DOHH2 (cell line): ENCODE measurements at regions not wholly inside any gene's neighbourhood (a gene's known extent, or its start where the extent isn't known, plus 50 kb on each side); places are given as distances from the start of the nearest gene placed in this dataset.

ENCODE experiments used
- EZH2phosphoT487 ChIP-seq: fragments of 200-600 bp; sonication (generic); IDR thresholded peaks from 2 replicates; pipeline ENCODE4 v1.6.1; 2017; ENCODE audit warnings: borderline replicate concordance, mild to moderate bottlenecking, antibody characterized with exemption, low read length, moderate library complexity, mixed read lengths
- TF ChIP-seq, protein P1 (sequence below): fragments of 200-600 bp; sonication (generic); IDR thresholded peaks from one replicate; pipeline ENCODE4 v1.5.1; 2014; ENCODE audit warnings: antibody characterized with exemption, mild to moderate bottlenecking, low read depth, low read length; ENCODE audit not compliant: poor library complexity, severe bottlenecking

DNA sequence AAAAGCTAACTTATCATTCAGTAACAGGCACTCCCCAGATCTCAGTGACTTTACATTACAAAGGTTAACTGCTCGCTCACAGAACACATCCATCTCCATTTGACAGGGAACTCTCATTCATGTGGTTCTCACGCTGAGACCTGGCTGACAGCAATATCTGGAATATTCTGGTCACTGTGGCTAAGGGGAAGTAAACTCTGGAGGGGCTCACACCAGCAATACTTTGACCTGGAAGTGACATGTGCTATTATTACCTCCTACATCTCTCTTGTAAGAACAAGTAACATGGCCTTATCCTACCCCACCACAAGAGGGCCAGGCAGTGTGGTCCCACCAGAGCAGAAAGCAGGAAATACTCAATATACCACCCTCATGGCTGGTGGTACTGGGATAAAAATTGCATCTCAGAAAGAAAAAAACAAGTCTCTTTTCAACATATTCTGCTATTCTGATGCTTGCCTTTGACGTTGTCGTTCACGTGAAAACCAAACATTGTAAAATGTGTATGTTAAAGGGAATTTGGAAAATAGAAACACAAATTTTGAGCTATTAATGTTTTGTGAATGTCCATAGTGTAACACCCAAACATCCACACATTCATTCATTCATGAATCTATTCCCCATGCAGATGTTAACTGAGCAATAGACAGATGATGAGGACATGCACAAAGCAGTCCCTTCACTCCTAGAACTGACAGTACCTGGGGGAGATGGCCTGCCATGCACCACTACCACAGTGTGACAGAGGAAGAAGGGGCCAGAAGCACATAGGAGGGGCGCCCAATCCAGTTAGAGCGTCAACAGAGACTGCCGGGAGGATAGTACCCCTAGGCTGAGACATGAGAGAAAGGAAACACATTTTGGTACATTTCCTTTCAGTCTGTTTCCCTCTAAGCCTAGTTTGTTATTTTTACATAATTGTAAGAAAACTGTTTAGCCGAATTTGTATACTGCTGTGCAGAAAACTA lies 166.0 kb upstream of the SP4 start:
- TF ChIP-seq, protein P1, sequence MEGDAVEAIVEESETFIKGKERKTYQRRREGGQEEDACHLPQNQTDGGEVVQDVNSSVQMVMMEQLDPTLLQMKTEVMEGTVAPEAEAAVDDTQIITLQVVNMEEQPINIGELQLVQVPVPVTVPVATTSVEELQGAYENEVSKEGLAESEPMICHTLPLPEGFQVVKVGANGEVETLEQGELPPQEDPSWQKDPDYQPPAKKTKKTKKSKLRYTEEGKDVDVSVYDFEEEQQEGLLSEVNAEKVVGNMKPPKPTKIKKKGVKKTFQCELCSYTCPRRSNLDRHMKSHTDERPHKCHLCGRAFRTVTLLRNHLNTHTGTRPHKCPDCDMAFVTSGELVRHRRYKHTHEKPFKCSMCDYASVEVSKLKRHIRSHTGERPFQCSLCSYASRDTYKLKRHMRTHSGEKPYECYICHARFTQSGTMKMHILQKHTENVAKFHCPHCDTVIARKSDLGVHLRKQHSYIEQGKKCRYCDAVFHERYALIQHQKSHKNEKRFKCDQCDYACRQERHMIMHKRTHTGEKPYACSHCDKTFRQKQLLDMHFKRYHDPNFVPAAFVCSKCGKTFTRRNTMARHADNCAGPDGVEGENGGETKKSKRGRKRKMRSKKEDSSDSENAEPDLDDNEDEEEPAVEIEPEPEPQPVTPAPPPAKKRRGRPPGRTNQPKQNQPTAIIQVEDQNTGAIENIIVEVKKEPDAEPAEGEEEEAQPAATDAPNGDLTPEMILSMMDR: peak; percentile 75
- no peak for TF ChIP-seq EZH2phosphoT487
